GM12878 (cell line): ENCODE measurements at regions not wholly inside any gene's neighbourhood (a gene's known extent, or its start where the extent isn't known, plus 50 kb on each side); places are given as distances from the start of the nearest gene placed in this dataset.

Experiments used
- ATAC-seq: fragments of 200-7000 bp; cut with Tn5 transposase; 3 replicates; pipeline ENCODE4 v1.9.1; 2020; ENCODE audit warnings: mild to moderate bottlenecking, moderate library complexity
- BruUV-seq: library from RNA; stranded (reverse); fragments of 400-500 nt; replicated peaks from 2 replicates; lab custom pipeline; 2021; lab: Mats Ljungman, UMichigan
- CTCF ChIA-PET: fragments of 300-600 bp; sonication (Branson Sonifier 250); formaldehyde crosslinking; extraction: SDS; loops from one replicate; lab custom pipeline; 2021; ENCODE audit warnings: inconsistent platforms; lab: Yijun Ruan, JAX
- POLR2A ChIA-PET: fragments of 350-600 bp; formaldehyde crosslinking; extraction: SDS; loops from one replicate; lab custom pipeline; 2021; ENCODE audit warnings: inconsistent platforms; lab: Charles Lee
- RAD21 ChIA-PET: fragments of 300-600 bp; sonication (Branson Sonifier 250); formaldehyde crosslinking; loops from one replicate; lab custom pipeline; 2023; ENCODE audit warnings: antibody characterized with exemption; ENCODE audit not compliant: unreplicated experiment; lab: Charles Lee
- SMC1A ChIA-PET: fragments of 300-600 bp; sonication (Branson Sonifier 250); formaldehyde crosslinking; loops from one replicate; lab custom pipeline; 2023; ENCODE audit not compliant: unreplicated experiment, uncharacterized antibody; lab: Charles Lee
- DNase-seq: peaks from one replicate; pipeline ENCODE4 v3.0.0-alpha.2; 2011; ENCODE audit warnings: low read depth, low spot score
- FAIRE-seq: peaks from 3 replicates; lab custom pipeline; 2011; peaks lifted over from hg19 to GRCh38; lab: Jason Lieb, UNC
- H2AFZ ChIP-seq: 2 replicates; pipeline ENCODE4 v1.6.0; 2011; ENCODE audit warnings: low read depth, low read length, control low read depth; ENCODE audit not compliant: control insufficient read depth
- H3K27ac ChIP-seq: 2 replicates; pipeline ENCODE4 v1.5.1; 2011; ENCODE audit warnings: control low read depth; ENCODE audit not compliant: control insufficient read depth, insufficient read depth
- H3K27me3 ChIP-seq, 2 experiments: replicated peaks in 1 of 2; 2 replicates each; pipeline versions ENCODE4 v1.6.0 to v1.6.1; 2011; ENCODE audit warnings: low read length in 1 of 2; ENCODE audit not compliant: control insufficient read depth in 2 of 2, insufficient read depth in 2 of 2
- H3K36me3 ChIP-seq, 2 experiments: 2 replicates each; pipeline ENCODE4 v1.5.1; 2011; ENCODE audit warnings: low read length in 1 of 2; ENCODE audit not compliant: control insufficient read depth in 2 of 2, insufficient read depth in 2 of 2
- H3K4me1 ChIP-seq: 2 replicates; pipeline ENCODE4 v1.6.1; 2011; ENCODE audit warnings: mild to moderate bottlenecking, low read length, moderate library complexity, mixed read lengths; ENCODE audit not compliant: control insufficient read depth, insufficient read depth
- H3K4me2 ChIP-seq: 2 replicates; pipeline ENCODE4 v1.6.0; 2011; ENCODE audit warnings: control low read depth; ENCODE audit not compliant: control insufficient read depth, insufficient read depth
- H3K4me3 ChIP-seq: fragments of 200-600 bp; sonication (generic); 2 replicates; pipeline ENCODE4 v1.5.1; 2016
- H3K79me2 ChIP-seq: 2 replicates; pipeline ENCODE4 v1.6.0; 2011; ENCODE audit warnings: low read length; ENCODE audit not compliant: control insufficient read depth, insufficient read depth
- H3K9ac ChIP-seq: 2 replicates; pipeline ENCODE4 v1.8.0; 2011; ENCODE audit warnings: low read length, control low read depth, mixed read lengths; ENCODE audit not compliant: control insufficient read depth, insufficient read depth
- H3K9me3 ChIP-seq: replicated peaks from 3 replicates; pipeline ENCODE4 v1.5.1; 2011; ENCODE audit warnings: mild to moderate bottlenecking, low read length; ENCODE audit not compliant: control insufficient read depth, insufficient read depth
- H4K20me1 ChIP-seq: 2 replicates; pipeline ENCODE4 v1.6.0; 2011; ENCODE audit not compliant: control insufficient read depth, insufficient read depth
- BCLAF1 ChIP-seq: fragments of 450-650 bp; IDR thresholded peaks from 2 replicates; pipeline ENCODE4 v1.6.1; 2017; ENCODE audit warnings: antibody characterized with exemption, mild to moderate bottlenecking, moderate library complexity
- ETV6 ChIP-seq, 2 experiments: fragments of 450-650 bp in 1 of 2; IDR thresholded peaks in 1 of 2; conservative IDR thresholded peaks in 1 of 2; 2 replicates each; pipeline ENCODE4 v1.6.1; 2014; ENCODE audit warnings: antibody characterized with exemption in 1 of 2, borderline replicate concordance in 1 of 2, low read depth in 1 of 2, mild to moderate bottlenecking in 1 of 2, moderate library complexity in 1 of 2
- FOS ChIP-seq: IDR thresholded peaks from 3 replicates; pipeline ENCODE4 v1.6.1; 2011; ENCODE audit warnings: borderline replicate concordance; ENCODE audit not compliant: insufficient read length; ENCODE audit errors: extremely low read depth
- GABPA ChIP-seq: IDR thresholded peaks from 2 replicates; pipeline ENCODE4 v1.6.1; 2014; ENCODE audit warnings: antibody characterized with exemption, low read depth, mild to moderate bottlenecking, inconsistent platforms
- IKZF2 ChIP-seq, 2 experiments: fragments of 450-650 bp; IDR thresholded peaks; 2 replicates each; pipeline ENCODE4 v1.6.1; 2017; ENCODE audit warnings: mild to moderate bottlenecking in 2 of 2, moderate library complexity in 2 of 2
- IRF4 ChIP-seq: IDR thresholded peaks from 2 replicates; pipeline ENCODE4 v1.6.1; 2011; ENCODE audit warnings: low read depth, low read length
- MXI1 ChIP-seq: fragments of 150-350 bp; IDR thresholded peaks from 2 replicates; pipeline ENCODE4 v1.6.1; 2011; ENCODE audit warnings: low read depth, mild to moderate bottlenecking, inconsistent platforms, low read length, improper control_type of control experiment
- POLR2AphosphoS5 ChIP-seq: IDR thresholded peaks from 2 replicates; pipeline ENCODE4 v1.6.1; 2011; ENCODE audit warnings: mild to moderate bottlenecking, low read length, inconsistent platforms
- SREBF1 ChIP-seq: IDR thresholded peaks from 2 replicates; pipeline ENCODE4 v1.6.1; 2012; ENCODE audit warnings: mild to moderate bottlenecking, low read length
- WRNIP1 ChIP-seq: IDR thresholded peaks from 2 replicates; pipeline ENCODE4 v1.6.1; 2011; ENCODE audit warnings: low read depth, low read length, improper control_type of control experiment, borderline replicate concordance
- ZNF622 ChIP-seq: fragments of 450-650 bp; IDR thresholded peaks from 2 replicates; pipeline ENCODE4 v1.6.1; 2017; ENCODE audit warnings: mild to moderate bottlenecking, inconsistent platforms
- WGBS: methylation state at CpG from one replicate; pipeline ENCODE4 v1.1.6; 2016; ENCODE audit warnings: low lambda C conversion rate; ENCODE audit not compliant: insufficient replicate concordance, insufficient coverage; ENCODE audit errors: missing lambda C conversion rate; 5-methylcytosine and 5-hydroxymethylcytosine counted together
- in situ Hi-C: fragments of 300-500 bp; cut with MboI; formaldehyde crosslinking; loops from 9 replicates; pipeline ENCODE4 v1.14.3; 2018; ENCODE audit warnings: mixed read lengths
- intact Hi-C: fragments of 100-400 bp; cut with micrococcal nuclease; formaldehyde crosslinking; loops from one replicate; pipeline ENCODE4 v1.14.2; 2022; ENCODE audit not compliant: unreplicated experiment
- TF ChIP-seq, protein P1 (sequence below): IDR thresholded peaks from 2 replicates; pipeline ENCODE4 v1.6.1; 2011; ENCODE audit warnings: borderline replicate concordance, low read depth, mild to moderate bottlenecking, moderate library complexity, mixed read lengths, low read length; ENCODE audit not compliant: insufficient read depth; ENCODE audit errors: extremely low read length
- TF ChIP-seq, protein P2 (sequence below): fragments of 450-650 bp; IDR thresholded peaks from 2 replicates; pipeline ENCODE4 v1.6.1; 2018; ENCODE audit warnings: mild to moderate bottlenecking, low read depth, moderate library complexity; ENCODE audit not compliant: partially characterized antibody
- TF ChIP-seq, protein P3 (sequence below): fragments of 450-650 bp; IDR thresholded peaks from 2 replicates; pipeline ENCODE4 v1.6.1; 2017; ENCODE audit warnings: mild to moderate bottlenecking, moderate library complexity

DNA sequence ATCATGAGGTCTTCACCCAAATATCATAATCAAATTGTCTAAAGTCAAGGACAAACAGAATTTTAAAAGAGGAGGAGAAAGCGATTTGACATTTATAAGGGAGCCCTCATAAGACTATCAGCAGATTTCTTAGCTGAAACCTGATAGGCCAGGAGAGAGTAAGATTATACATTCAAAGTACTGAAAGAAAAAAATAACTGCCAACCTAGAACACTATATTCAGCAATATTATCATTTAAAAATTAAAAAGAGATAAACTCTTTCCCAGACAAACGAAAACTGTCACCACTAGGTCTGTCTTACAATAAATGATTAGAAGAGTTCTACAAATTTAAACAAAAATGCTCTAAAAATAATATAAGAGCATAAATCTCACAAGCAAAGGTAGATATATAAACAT lies 154.1 kb upstream of the TMEM106B start:
- POLR2A ChIA-PET, result no interaction called here
- WGBS, result 0% methylated on average over 2 of the region's 2 CpGs
- no peaks in the 10 kb centered on the region for H3K9me3 ChIP-seq
- H3K4me3 ChIP-seq, result no peak overlapping the region
- CTCF ChIA-PET, result no interaction called here
- no peak overlapping the region for H3K9ac ChIP-seq
- no TSS peak for BruUV-seq
- no peaks in the 10 kb centered on the region for H3K27me3 ChIP-seq
- H3K27ac ChIP-seq, result no peak overlapping the region
- no peak overlapping the region for H2AFZ ChIP-seq
- DNase-seq (no peak), FAIRE-seq (no peak), ATAC-seq (no peak)
- no peaks in the 10 kb centered on the region for H3K4me1 ChIP-seq
- H3K4me2 ChIP-seq, result no peak overlapping the region
- H3K36me3 ChIP-seq, result no peaks in the 10 kb centered on the region
- H4K20me1 ChIP-seq, result no peaks in the 10 kb centered on the region
- SMC1A ChIA-PET, result no interaction called here
- in situ Hi-C loops (loop anchor here (25.0 kb wide), 1 partner anchor 430 kb away; no protein-coding TSS in a partner anchor), intact Hi-C loops (no loop called here)
- H3K79me2 ChIP-seq, result no peaks in the 10 kb centered on the region
- RAD21 ChIA-PET, result no interaction called here
- TF ChIP-seq SREBF1 (no peak), IRF4 (no peak), ETV6 (conservative IDR thresholded peaks at IDR 0.05 in 1 of 2, IDR thresholded peaks at IDR 0.05 in 1 of 2; ENCODE audit: borderline replicate concordance in 1 of 2, low read depth in 1 of 2) (no peak), WRNIP1 (no peak), IKZF2 (IDR thresholded peaks at IDR 0.05) (no peak), BCLAF1 (no peak), POLR2AphosphoS5 (no peak), GABPA (no peak), FOS (no peak), MXI1 (no peak), ZNF622 (no peak)
- TF ChIP-seq, protein P1, sequence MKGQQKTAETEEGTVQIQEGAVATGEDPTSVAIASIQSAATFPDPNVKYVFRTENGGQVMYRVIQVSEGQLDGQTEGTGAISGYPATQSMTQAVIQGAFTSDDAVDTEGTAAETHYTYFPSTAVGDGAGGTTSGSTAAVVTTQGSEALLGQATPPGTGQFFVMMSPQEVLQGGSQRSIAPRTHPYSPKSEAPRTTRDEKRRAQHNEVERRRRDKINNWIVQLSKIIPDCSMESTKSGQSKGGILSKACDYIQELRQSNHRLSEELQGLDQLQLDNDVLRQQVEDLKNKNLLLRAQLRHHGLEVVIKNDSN, result no peak
- TF ChIP-seq, protein P2, sequence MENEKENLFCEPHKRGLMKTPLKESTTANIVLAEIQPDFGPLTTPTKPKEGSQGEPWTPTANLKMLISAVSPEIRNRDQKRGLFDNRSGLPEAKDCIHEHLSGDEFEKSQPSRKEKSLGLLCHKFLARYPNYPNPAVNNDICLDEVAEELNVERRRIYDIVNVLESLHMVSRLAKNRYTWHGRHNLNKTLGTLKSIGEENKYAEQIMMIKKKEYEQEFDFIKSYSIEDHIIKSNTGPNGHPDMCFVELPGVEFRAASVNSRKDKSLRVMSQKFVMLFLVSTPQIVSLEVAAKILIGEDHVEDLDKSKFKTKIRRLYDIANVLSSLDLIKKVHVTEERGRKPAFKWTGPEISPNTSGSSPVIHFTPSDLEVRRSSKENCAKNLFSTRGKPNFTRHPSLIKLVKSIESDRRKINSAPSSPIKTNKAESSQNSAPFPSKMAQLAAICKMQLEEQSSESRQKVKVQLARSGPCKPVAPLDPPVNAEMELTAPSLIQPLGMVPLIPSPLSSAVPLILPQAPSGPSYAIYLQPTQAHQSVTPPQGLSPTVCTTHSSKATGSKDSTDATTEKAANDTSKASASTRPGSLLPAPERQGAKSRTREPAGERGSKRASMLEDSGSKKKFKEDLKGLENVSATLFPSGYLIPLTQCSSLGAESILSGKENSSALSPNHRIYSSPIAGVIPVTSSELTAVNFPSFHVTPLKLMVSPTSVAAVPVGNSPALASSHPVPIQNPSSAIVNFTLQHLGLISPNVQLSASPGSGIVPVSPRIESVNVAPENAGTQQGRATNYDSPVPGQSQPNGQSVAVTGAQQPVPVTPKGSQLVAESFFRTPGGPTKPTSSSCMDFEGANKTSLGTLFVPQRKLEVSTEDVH, result no peak
- TF ChIP-seq, protein P3, sequence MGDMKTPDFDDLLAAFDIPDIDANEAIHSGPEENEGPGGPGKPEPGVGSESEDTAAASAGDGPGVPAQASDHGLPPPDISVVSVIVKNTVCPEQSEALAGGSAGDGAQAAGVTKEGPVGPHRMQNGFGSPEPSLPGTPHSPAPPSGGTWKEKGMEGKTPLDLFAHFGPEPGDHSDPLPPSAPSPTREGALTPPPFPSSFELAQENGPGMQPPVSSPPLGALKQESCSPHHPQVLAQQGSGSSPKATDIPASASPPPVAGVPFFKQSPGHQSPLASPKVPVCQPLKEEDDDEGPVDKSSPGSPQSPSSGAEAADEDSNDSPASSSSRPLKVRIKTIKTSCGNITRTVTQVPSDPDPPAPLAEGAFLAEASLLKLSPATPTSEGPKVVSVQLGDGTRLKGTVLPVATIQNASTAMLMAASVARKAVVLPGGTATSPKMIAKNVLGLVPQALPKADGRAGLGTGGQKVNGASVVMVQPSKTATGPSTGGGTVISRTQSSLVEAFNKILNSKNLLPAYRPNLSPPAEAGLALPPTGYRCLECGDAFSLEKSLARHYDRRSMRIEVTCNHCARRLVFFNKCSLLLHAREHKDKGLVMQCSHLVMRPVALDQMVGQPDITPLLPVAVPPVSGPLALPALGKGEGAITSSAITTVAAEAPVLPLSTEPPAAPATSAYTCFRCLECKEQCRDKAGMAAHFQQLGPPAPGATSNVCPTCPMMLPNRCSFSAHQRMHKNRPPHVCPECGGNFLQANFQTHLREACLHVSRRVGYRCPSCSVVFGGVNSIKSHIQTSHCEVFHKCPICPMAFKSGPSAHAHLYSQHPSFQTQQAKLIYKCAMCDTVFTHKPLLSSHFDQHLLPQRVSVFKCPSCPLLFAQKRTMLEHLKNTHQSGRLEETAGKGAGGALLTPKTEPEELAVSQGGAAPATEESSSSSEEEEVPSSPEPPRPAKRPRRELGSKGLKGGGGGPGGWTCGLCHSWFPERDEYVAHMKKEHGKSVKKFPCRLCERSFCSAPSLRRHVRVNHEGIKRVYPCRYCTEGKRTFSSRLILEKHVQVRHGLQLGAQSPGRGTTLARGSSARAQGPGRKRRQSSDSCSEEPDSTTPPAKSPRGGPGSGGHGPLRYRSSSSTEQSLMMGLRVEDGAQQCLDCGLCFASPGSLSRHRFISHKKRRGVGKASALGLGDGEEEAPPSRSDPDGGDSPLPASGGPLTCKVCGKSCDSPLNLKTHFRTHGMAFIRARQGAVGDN, result no peak
